ENCODE measurements at regions not wholly inside any gene's neighbourhood (a gene's known extent, or its start where the extent isn't known, plus 50 kb on each side); places are given as distances from the start of the nearest gene placed in this dataset.
"Not testable (repeated sequence)": the region's sequence is repeated elsewhere in the genome, so short reads cannot be mapped to it uniquely, and the experiment has no call there.

GRCh38 chr6:14546036-14546435 lies 428.5 kb downstream of the CD83 start:
- H3K27ac ChIP-seq (ENCODE audit: insufficient read depth, low read depth, low read length, poor library complexity, severe bottlenecking) = no peak overlapping the region
- no peaks in the 10 kb centered on the region for H3K9me3 ChIP-seq (ENCODE audit: control insufficient read depth, low read length)
- peaks cover 10% of the 10 kb centered on the region for H3K4me1 ChIP-seq (ENCODE audit: control insufficient read depth, insufficient read depth, low read length)
- H3K4me3 ChIP-seq (ENCODE audit: insufficient read depth, low read depth, low read length) = no peak overlapping the region
- 95 to 96% methylated on average over 5 of the region's 5 CpGs for WGBS, 2 experiments
- H3K36me3 ChIP-seq (ENCODE audit: control insufficient read depth, insufficient read depth, low read length) = no peaks in the 10 kb centered on the region
- no peaks in the 10 kb centered on the region for H3K27me3 ChIP-seq (ENCODE audit: control insufficient read depth, insufficient read depth, low read length, poor library complexity, severe bottlenecking)

GRCh38 chr6:14547284-14547998 lies 429.9 kb downstream of the CD83 start:
- 87% methylated on average over 6 of the region's 6 CpGs for WGBS, 2 experiments
- Histone ChIP-seq H3K27me3 (ENCODE audit: control insufficient read depth, insufficient read depth, low read length, poor library complexity, severe bottlenecking) (no peaks in the 10 kb centered on the region), H3K4me1 (ENCODE audit: control insufficient read depth, insufficient read depth, low read length) (peaks cover 8% of the 10 kb centered on the region), H3K4me3 (ENCODE audit: insufficient read depth, low read depth, low read length) (no peak overlapping the region), H3K27ac (ENCODE audit: insufficient read depth, low read depth, low read length, poor library complexity, severe bottlenecking) (no peak overlapping the region), H3K36me3 (ENCODE audit: control insufficient read depth, insufficient read depth, low read length) (no peaks in the 10 kb centered on the region), H3K9me3 (ENCODE audit: control insufficient read depth, low read length) (no peaks in the 10 kb centered on the region)

GRCh38 chr6:14549304-14549770 lies 431.8 kb downstream of the CD83 start:
- no peaks in the 10 kb centered on the region for H3K9me3 ChIP-seq (ENCODE audit: control insufficient read depth, low read length)
- peaks cover 8% of the 10 kb centered on the region for H3K4me1 ChIP-seq (ENCODE audit: control insufficient read depth, insufficient read depth, low read length)
- no peak overlapping the region for H3K4me3 ChIP-seq (ENCODE audit: insufficient read depth, low read depth, low read length)
- H3K27me3 ChIP-seq (ENCODE audit: control insufficient read depth, insufficient read depth, low read length, poor library complexity, severe bottlenecking) = no peaks in the 10 kb centered on the region
- no peak overlapping the region for H3K27ac ChIP-seq (ENCODE audit: insufficient read depth, low read depth, low read length, poor library complexity, severe bottlenecking)
- 30 to 40% methylated on average over 4 to 6 of the region's 6 CpGs for WGBS, 2 experiments
- H3K36me3 ChIP-seq (ENCODE audit: control insufficient read depth, insufficient read depth, low read length) = no peaks in the 10 kb centered on the region

GRCh38 chr6:14549871-14550270 lies 432.3 kb downstream of the CD83 start:
- Histone ChIP-seq H3K27me3 (ENCODE audit: control insufficient read depth, insufficient read depth, low read length, poor library complexity, severe bottlenecking) (no peaks in the 10 kb centered on the region), H3K36me3 (ENCODE audit: control insufficient read depth, insufficient read depth, low read length) (no peaks in the 10 kb centered on the region), H3K4me1 (ENCODE audit: control insufficient read depth, insufficient read depth, low read length) (peaks cover 8% of the 10 kb centered on the region), H3K9me3 (ENCODE audit: control insufficient read depth, low read length) (no peaks in the 10 kb centered on the region), H3K27ac (ENCODE audit: insufficient read depth, low read depth, low read length, poor library complexity, severe bottlenecking) (no peak overlapping the region), H3K4me3 (ENCODE audit: insufficient read depth, low read depth, low read length) (no peak overlapping the region)
- WGBS, 2 experiments = 100% methylated on average over 3 of the region's 3 CpGs

- Histone ChIP-seq H3K27me3 (ENCODE audit: control insufficient read depth, insufficient read depth, low read length, poor library complexity, severe bottlenecking) (no peaks in the 10 kb centered on the region), H3K36me3 (ENCODE audit: control insufficient read depth, insufficient read depth, low read length) (no peaks in the 10 kb centered on the region), H3K4me1 (ENCODE audit: control insufficient read depth, insufficient read depth, low read length) (peaks cover 8% of the 10 kb centered on the region), H3K4me3 (ENCODE audit: insufficient read depth, low read depth, low read length) (no peak overlapping the region), H3K9me3 (ENCODE audit: control insufficient read depth, low read length) (no peaks in the 10 kb centered on the region), H3K27ac (ENCODE audit: insufficient read depth, low read depth, low read length, poor library complexity, severe bottlenecking) (no peak overlapping the region)
- 93 to 96% methylated on average over 3 of the region's 3 CpGs for WGBS, 2 experiments
Measured at GRCh38 chr6:14550410-14550809, 432.8 kb downstream of the CD83 start.

GRCh38 chr6:14550822-14551221 lies 433.2 kb downstream of the CD83 start:
- no peak overlapping the region for H3K4me3 ChIP-seq (ENCODE audit: insufficient read depth, low read depth, low read length)
- no peaks in the 10 kb centered on the region for H3K9me3 ChIP-seq (ENCODE audit: control insufficient read depth, low read length)
- no peaks in the 10 kb centered on the region for H3K27me3 ChIP-seq (ENCODE audit: control insufficient read depth, insufficient read depth, low read length, poor library complexity, severe bottlenecking)
- H3K4me1 ChIP-seq (ENCODE audit: control insufficient read depth, insufficient read depth, low read length) = peaks cover 8% of the 10 kb centered on the region
- no peaks in the 10 kb centered on the region for H3K36me3 ChIP-seq (ENCODE audit: control insufficient read depth, insufficient read depth, low read length)
- WGBS, 2 experiments = 94 to 95% methylated on average over 3 of the region's 3 CpGs
- no peak overlapping the region for H3K27ac ChIP-seq (ENCODE audit: insufficient read depth, low read depth, low read length, poor library complexity, severe bottlenecking)

- WGBS, 2 experiments = 93 to 95% methylated on average over 8 of the region's 8 CpGs
- not testable (repeated sequence) for H3K9me3 ChIP-seq (ENCODE audit: control insufficient read depth, low read length); H3K4me3 ChIP-seq (ENCODE audit: insufficient read depth, low read depth, low read length); H3K27me3 ChIP-seq (ENCODE audit: control insufficient read depth, insufficient read depth, low read length, poor library complexity, severe bottlenecking); H3K4me1 ChIP-seq (ENCODE audit: control insufficient read depth, insufficient read depth, low read length); H3K27ac ChIP-seq (ENCODE audit: insufficient read depth, low read depth, low read length, poor library complexity, severe bottlenecking); H3K36me3 ChIP-seq (ENCODE audit: control insufficient read depth, insufficient read depth, low read length)
Measured at GRCh38 chr6:14551601-14552000, 434.0 kb downstream of the CD83 start.

GRCh38 chr6:14552891-14553290 lies 435.3 kb downstream of the CD83 start:
- Histone ChIP-seq H3K4me3 (ENCODE audit: insufficient read depth, low read depth, low read length) (no peak overlapping the region), H3K9me3 (ENCODE audit: control insufficient read depth, low read length) (no peaks in the 10 kb centered on the region), H3K27ac (ENCODE audit: insufficient read depth, low read depth, low read length, poor library complexity, severe bottlenecking) (no peak overlapping the region), H3K36me3 (ENCODE audit: control insufficient read depth, insufficient read depth, low read length) (no peaks in the 10 kb centered on the region), H3K4me1 (ENCODE audit: control insufficient read depth, insufficient read depth, low read length) (peaks cover 14% of the 10 kb centered on the region), H3K27me3 (ENCODE audit: control insufficient read depth, insufficient read depth, low read length, poor library complexity, severe bottlenecking) (no peaks in the 10 kb centered on the region)
- WGBS, 2 experiments = 92% methylated on average over 5 of the region's 5 CpGs

GRCh38 chr6:14553515-14553914 lies 435.9 kb downstream of the CD83 start:
- Histone ChIP-seq H3K36me3 (ENCODE audit: control insufficient read depth, insufficient read depth, low read length) (no peaks in the 10 kb centered on the region), H3K27me3 (ENCODE audit: control insufficient read depth, insufficient read depth, low read length, poor library complexity, severe bottlenecking) (no peaks in the 10 kb centered on the region), H3K4me1 (ENCODE audit: control insufficient read depth, insufficient read depth, low read length) (peaks cover 14% of the 10 kb centered on the region), H3K9me3 (ENCODE audit: control insufficient read depth, low read length) (no peaks in the 10 kb centered on the region), H3K27ac (ENCODE audit: insufficient read depth, low read depth, low read length, poor library complexity, severe bottlenecking) (no peak overlapping the region), H3K4me3 (ENCODE audit: insufficient read depth, low read depth, low read length) (no peak overlapping the region)
- 82 to 89% methylated on average over 8 of the region's 8 CpGs for WGBS, 2 experiments

- H3K27me3 ChIP-seq (ENCODE audit: control insufficient read depth, insufficient read depth, low read length, poor library complexity, severe bottlenecking) = no peaks in the 10 kb centered on the region
- H3K36me3 ChIP-seq (ENCODE audit: control insufficient read depth, insufficient read depth, low read length) = no peaks in the 10 kb centered on the region
- H3K4me3 ChIP-seq (ENCODE audit: insufficient read depth, low read depth, low read length) = no peak overlapping the region
- H3K27ac ChIP-seq (ENCODE audit: insufficient read depth, low read depth, low read length, poor library complexity, severe bottlenecking) = no peak overlapping the region
- 89 to 91% methylated on average over 6 of the region's 6 CpGs for WGBS, 2 experiments
- H3K9me3 ChIP-seq (ENCODE audit: control insufficient read depth, low read length) = no peaks in the 10 kb centered on the region
- H3K4me1 ChIP-seq (ENCODE audit: control insufficient read depth, insufficient read depth, low read length) = peaks cover 11% of the 10 kb centered on the region
Measured at GRCh38 chr6:14555804-14556203, 438.2 kb downstream of the CD83 start.
